LoVo (cell line): ENCODE measurements at regions not wholly inside any gene's neighbourhood (a gene's known extent, or its start where the extent isn't known, plus 50 kb on each side); places are given as distances from the start of the nearest gene placed in this dataset.
A peak's percentile ranks its signal among the peaks of the same experiment; 100 is the strongest.
"Not testable (repeated sequence)": the region's sequence is repeated elsewhere in the genome, so short reads cannot be mapped to it uniquely, and the experiment has no call there.

Experiments
- DNase-seq: peaks from one replicate; pipeline ENCODE4 v3.0.0-alpha.2; 2016; ENCODE audit warnings: low spot score

DNA sequence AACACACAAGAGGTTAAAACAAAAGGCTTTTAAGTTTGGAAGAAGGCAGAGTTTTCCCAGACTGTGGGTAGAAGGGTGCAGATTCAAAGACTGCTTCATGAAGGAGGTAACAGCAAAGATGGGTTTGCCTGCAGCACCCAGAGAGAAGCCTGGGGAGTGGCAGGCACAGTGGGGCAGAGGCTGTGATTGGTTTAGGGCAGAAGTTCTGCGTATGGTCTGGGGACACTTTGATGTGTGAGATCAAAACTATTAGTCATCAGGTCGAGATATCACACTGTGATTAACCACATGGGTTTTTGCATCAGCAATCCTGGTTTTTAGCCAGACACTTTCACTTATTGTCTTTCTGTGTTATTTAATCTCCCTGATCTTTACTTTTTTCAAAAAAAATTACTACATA is 188.8 kb upstream of the GLRA1 start:
- DNase-seq = peak; percentile 6

DNA sequence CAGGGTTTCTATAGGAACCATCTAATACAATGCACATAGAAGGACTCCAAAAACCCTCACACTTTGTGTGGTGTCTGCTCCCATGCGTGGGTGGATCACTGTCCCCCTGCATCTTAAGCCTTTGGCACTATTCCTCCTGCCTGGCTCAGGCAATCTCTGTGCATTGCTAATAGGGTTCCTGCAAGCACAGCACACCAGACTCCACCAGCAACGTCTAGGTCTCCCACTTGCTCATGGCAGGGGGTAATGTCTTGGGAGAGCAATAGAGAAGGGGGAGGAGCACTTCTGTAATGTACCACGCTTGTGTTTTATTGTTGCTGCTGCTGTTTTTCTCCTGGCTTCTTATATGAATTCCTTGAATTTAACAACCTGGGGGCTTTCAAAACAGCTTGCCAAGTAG is 182.6 kb upstream of the GLRA1 start:
- no peak for DNase-seq

DNA sequence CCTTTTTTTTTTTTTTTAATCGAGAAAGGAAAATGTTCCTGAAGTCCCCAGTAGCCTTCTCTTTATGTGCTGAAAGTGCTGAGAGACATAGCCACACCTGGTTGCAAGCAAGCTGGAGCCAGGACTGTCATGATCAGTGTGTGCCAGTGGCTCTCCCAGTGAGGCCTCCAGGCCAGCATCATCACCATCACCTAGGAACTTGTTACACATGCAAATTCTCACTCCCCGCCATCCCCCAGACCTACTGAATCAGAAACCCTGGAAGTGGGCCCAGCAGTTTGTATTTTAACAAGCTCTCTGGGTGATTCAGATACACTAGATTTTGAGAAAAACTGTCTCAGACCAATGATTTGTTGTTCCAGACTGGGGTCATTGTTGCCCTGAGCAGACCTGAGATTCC is 181.9 kb upstream of the GLRA1 start:
- DNase-seq = no peak

DNA sequence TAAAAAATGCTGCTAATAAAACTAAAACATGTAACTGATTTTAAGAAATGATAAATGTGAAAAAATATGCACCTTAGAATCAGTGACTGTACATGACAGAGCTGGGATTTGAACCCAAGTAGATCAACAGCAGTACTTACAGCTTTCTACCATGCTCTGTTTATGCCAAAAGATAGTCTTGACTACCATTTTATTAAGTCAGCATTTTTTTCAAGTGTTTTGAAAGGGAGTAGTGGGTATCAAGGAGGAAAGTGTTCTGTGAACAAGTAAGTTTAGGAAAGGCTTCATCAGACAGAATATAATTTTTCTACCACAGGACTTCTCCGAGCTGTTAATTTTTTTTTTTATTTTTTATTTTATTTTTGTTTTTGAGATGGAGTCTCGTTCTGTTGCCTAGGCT is 180.4 kb upstream of the GLRA1 start:
- no peak for DNase-seq

DNA sequence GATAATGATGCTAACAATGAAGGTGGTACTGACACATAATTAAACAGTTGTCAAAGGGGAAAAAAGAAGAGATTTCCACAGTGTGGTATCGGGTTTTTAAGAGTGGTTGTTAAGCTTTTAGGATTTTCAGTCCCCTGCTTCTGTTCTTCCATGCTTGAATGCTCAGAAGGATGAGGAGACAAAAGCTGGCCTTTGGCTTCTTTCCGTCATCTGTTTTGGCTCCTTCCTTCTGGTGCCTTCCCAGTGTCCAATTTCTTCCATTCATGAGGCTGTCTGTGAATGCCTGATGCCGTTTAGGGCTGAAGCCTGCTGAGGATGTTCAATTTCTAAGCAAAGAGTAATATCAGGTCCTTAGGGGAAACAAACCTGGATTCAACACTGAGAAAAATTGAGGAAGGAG is 179.6 kb upstream of the GLRA1 start:
- DNase-seq = no peak

DNA sequence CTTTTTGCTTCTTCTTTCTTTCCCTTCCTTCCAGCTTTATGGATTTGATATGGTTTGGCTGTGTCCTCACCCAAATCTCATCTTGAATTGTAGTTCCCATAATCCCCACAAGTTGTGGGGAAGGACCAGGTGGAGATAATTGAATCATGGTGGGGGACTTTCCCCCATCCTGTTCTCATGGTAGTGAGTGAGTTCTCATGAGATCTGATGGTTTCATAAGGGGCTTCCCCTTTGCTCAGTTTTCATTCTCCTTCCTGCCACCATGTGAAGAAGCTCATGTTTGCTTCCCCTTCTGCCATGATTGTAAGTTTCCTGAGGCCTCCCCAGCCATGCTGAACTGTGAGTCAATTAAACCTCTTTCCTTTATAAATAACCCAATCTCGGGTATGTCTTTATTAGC is 178.3 kb upstream of the GLRA1 start:
- DNase-seq = not testable (repeated sequence)

DNA sequence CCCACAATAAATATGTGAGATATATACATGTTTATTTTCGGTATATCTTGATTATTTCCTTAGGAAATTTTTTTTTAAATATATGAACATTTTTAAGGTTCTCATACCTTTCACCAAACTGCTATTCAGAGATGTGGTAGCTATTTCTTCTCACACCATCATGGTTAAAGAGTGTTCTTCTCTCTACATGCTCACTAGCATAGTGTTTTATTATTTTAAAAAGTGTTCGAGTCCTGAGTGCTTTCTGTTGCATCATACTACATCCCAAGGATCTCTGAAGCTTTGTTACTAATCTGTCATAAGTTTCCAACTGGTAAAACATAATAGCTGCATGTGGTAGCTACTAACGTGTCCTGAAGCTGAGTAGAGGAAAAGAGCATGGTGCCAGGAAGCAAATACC is 177.4 kb upstream of the GLRA1 start:
- DNase-seq = no peak

DNA sequence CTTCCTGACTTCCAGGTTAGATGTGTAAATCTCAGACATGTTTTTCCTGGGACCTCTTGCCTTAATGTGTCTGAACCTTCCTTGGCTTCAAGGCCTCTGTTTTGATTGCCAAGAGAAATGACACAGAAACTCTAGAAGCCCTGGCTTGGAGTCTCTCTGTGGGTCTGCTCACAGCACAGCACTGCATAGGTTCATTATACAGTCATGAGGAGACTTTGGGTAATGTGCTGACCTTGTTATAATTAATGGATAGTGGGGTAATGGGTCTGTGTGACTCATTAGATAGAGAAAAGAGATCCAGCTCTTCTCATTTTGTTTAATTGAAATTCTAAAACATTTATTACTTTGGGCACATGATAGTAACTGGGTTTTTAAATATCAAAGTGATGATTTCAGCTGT is 175.8 kb upstream of the GLRA1 start:
- DNase-seq = no peak

DNA sequence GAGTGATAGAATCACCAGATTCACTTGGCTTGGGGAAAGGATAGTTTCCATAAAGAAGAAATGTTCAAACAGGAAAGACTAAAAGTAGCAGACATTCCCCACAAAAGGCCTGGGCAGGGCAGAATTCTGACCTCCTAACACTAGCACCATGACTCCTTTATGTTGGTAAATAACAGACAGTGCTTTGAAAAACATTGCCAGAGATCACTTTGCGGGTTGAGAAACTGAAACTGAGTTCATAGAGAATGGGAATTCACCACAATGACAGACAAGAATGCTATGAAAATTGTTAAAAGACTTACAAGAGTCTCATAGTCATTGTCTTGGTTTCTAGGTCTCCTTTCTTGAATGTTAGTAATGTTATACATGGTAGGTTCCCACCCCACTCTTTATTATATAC is 172.5 kb upstream of the GLRA1 start:
- no peak for DNase-seq

DNA sequence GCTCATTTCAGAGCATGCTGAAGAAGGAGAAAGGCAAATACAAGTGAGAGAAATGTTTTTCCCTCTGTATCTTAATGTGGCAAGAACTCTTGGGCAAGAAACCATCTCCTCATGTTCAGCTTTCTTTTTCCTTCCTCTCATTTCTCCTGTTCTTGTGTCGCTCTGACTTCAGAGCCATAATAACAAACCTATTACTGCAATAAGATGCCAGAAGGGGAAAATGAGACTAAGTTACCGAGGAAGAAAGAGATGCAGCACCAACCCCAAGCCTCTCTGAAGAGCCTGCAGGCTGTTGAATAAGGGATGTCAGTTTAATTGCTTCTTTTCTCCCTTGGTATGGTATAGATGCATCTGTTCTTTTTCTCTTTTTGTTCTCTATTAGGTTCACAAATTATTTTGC is 170.1 kb upstream of the GLRA1 start:
- no peak for DNase-seq

DNA sequence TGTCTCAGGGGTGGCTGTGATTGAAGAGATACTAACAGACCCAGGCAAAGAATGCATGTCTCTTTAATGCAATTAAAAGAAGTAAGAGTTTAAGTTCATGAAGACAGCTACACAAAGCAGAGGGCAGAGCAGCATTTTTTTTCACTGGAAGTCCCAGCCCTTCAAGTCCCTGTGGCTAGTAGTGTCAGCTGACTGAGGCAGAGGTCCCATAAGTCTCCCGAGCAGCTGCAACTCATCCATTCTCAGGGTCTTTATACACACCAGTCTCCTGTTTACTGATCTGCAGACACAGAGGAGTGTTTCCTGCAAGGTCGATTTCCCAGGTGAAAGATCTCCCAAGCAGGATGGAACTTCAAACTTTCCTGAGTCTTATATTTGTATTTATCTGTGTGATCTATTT is 169.4 kb upstream of the GLRA1 start:
- no peak for DNase-seq

DNA sequence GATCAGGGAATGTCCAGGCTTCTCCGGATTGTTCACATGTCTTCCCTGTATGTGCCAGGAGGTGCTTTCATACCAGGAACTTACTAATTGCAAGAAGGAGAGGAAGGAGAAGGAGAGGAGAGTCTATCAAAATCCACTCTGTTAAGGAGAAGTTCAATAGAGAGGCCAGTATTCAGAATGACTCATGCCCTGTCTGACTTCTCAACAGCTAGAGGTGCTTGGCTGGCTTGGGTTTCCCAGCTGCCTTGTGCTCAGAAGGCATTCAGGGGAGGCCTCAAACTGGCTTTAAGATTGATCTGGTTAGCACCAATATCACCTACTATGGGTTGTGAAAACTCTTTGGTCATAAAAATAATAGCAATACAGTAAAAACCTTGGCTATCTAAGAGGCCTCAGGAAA is 167.9 kb upstream of the GLRA1 start:
- no peak for DNase-seq

DNA sequence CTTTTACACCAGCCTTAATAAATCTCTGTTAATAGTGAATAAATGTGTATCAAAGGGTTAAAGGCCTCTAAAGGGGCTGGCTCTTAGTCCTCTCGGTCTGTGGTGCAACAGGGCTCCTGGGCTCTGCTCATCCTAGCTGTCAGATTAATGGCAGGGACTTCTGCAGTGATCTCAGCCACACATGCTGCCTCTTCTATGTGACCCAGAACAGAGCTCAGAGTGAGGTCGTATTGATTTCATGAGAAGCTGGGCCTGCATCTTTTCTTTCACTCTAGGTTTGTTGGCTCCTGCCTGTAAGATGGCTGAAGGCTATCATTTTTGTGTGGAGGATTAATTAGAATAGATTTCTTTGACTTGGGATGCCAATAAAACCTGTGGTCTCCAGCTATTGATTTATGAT is 165.0 kb upstream of the GLRA1 start:
- DNase-seq = no peak

DNA sequence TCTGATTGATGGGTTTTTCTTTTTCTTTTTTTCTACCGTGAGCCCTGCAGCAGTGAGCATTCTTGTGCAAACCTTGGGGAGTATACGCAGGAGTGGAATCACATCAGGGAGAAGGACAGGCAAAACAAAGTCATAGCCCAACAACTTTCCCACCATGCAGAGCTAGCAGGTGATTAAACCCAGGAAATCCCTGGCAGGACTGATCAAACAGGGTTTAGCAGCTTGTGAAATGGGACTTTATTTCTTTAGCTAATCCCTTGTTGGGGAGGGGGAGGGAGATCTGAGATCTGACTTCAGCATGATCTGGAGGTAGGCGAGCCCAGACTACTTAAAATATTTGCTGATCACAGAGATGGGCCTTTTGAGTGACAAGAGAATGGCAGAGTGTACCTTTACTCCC is 162.0 kb upstream of the GLRA1 start:
- DNase-seq = no peak

DNA sequence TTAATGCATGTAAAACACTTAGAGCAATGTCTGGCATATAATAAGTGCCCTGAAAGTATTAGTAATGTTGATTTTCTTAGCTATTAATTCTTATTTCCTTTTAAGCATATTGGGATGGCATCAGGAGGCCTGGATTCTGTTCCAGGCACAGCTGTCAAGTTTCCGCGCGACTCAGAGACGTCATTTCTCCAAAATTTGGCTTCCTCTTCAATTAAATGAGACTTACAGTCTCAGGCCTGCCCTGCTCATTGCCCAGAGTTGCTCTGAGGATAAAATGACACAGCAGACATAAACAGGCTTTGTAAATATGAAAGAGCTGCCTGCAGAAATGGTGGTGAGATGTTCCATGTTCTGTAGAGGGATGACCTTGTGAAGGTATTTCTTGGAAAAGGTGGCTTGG is 159.8 kb upstream of the GLRA1 start:
- DNase-seq = no peak

DNA sequence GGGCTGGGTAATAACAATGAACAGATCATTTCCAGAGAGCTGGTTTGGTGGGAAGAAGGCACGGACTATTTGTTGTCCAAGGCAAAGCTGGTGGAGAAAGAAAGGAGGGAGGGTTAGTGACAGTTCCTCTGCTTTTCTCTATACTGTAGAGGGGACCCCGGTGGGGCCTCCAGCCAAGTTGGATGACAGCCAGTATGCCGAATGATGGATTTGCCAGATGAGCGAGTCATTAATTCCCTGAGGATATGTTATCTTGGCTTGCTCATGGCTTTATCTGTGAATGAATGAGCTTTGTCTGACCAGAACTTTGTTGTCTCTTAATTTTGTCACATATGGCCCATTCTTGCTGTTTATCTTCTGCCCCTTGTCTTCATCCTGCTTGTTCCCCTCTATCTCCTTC is 158.6 kb upstream of the GLRA1 start:
- no peak for DNase-seq

DNA sequence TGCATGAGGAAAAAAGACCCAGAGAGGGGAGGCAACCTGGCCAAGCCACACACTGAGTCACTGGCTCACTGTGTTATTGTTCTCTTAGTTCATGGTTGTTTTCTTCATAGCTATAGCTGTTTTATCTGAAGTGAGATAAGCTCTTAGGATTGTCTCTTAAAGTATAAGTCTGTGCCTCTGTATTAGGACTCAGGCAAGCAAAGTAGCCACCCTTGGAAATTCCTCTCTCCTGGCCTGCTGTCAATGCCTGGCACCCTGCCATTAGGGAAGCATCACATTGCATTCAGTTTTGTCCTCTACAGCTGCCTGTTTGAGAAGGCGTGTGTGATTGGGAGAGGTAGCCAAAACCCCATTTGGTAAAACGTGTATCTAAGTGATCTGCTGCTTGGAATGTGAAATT is 147.4 kb upstream of the GLRA1 start:
- no peak for DNase-seq

DNA sequence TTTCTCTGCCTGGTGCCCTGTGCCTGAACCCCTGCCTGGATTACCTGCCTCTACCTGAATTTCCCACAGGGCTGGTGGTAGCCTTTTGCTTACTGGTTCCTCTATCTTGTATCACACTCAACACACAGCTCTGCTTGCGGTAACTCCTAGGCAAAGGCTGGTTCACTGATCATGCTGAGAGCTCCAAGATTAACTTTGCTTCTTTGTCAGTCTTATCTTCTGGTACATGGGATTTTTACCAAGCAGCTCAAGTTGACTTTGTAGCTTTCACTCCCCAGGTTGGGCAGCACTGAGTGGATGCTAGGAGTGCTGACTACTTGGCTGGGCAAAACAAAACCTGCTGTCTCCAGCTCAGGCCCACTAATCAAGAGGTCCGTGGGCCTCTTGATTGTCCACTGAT is 145.9 kb upstream of the GLRA1 start:
- no peak for DNase-seq

DNA sequence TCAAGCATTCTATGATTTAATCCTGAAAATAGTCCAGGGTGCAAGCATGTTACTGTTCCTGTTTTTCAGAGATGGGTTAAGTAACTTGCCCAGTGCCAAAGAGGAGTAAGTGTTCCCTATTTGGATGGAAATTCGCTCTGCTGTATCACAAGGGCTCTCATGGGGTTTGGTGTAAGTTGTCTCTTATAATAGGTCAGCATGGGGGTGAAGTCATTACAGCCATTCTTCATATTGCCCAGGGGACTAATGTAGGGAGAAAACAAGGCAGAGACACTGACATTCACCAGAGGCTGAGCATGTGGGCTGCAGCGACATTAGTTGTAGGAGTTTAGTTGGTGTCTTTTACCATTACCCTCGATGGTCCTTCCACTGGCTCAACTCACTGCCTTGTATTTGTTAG is 142.1 kb upstream of the GLRA1 start:
- DNase-seq = no peak

DNA sequence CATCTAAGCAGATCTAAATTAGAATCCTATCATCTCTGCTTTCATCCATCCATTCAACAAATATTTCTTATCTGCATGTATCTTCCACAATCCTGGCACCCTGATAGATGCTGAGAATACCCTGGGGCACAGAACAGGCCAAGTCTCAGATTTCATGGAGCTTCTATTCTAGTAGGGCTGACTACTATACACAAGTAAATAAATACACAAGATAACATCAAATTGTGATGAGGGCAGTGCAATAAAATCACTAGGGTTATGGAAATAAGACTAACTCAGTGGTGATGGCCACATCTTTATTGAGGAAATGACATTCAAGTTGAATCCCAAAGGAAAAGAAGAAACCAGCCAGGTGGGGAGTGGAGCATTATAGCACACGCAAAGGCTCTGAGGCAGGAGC is 138.4 kb upstream of the GLRA1 start:
- no peak for DNase-seq

DNA sequence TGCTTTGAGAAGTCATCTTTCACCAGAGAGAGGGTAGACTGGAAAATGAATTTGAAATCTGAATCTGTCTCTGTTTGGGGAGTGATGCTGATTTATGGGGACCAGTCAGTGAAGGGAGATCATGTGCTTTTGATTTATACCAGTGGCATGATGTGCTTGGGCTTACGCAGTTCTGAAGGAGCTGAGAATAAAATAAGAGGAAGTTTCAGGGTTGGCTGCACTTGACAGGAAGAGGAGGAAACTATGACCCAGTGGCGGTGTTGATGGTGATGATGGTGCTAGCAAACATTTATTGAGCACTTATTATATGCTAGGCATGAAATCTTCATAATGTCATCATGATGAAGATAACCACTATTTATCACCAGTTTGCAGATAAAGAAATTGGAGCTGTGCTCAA is 136.4 kb upstream of the GLRA1 start:
- no peak for DNase-seq

DNA sequence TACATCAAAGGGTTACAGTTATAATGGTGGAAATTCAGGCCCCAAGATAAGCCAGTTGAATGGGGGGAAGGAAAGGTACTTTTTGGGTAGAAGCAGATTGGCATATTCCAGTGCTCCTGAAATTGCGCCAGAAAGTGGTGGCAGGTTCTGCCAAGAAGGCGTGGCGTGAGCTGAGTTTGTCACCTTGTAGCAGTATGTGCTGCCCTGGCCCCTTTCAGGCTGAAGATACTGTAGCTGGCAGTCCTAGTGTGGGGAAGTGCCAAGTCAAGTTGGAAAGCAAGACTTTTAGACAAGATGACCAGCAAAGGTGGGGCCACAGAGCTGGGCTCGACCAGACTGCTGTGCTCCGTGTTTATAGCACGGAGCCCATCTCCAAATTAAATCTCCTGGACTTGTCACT is 133.6 kb upstream of the GLRA1 start:
- no peak for DNase-seq

DNA sequence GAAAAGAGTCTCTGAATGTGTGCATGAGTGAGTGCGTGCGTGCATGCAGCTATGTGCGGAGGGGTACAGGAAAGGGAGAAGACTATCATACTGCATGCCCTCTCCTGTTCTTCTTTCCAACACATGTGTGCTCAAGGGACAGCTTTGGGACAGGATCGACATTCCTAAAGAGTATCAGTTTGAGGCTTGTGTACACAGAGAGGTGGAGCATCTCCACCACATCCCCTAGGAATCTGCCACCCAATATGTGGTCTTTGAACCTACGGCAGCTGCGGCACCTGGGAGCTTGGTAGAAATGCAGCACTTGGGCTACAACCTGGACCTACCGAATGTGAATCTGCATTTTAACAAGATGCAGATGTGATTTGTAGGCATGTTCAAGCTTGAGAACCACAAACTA is 132.3 kb upstream of the GLRA1 start:
- DNase-seq = no peak

DNA sequence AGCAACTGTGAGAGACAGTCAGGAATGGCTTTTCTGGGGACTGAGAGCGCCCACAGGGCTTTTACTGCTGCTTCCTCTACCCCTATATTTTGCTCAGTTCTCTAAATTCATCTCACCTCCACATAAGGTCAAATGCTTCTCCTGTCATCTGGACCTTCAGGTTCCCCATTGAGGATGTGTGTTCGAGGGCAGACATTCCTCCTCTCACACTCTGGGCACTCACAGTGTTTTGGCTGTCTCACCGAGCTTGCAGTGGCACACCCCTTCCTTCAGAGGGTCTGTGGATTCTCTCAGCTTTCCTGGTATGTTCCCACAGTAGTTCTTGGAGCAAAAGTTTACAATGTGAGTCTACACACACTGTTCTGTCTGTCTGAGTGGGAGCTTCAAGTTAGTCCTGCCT is 127.8 kb upstream of the GLRA1 start:
- DNase-seq = no peak
